Fibroblast of lung (primary cell): ENCODE measurements at regions not wholly inside any gene's neighbourhood (a gene's known extent, or its start where the extent isn't known, plus 50 kb on each side); places are given as distances from the start of the nearest gene placed in this dataset.
"Not testable (repeated sequence)": the region's sequence is repeated elsewhere in the genome, so short reads cannot be mapped to it uniquely, and the experiment has no call there.

ENCODE experiments used
- DNase-seq, 2 donors: peaks; one replicate each; pipeline versions ENCODE4 v3.0.0 to v3.0.0-alpha.2; 2010; ENCODE audit warnings: low read depth in 2 of 2
- H2AFZ ChIP-seq: 2 replicates; pipeline ENCODE4 v1.5.1; 2012; ENCODE audit warnings: low read length, control low read depth, inconsistent platforms
- H3K27ac ChIP-seq: 2 replicates; pipeline ENCODE4 v1.5.1; 2011; ENCODE audit warnings: low read length, control low read depth; ENCODE audit not compliant: insufficient read depth
- H3K27me3 ChIP-seq: 2 replicates; pipeline ENCODE4 v1.5.1; 2011; ENCODE audit warnings: mild to moderate bottlenecking, low read length; ENCODE audit not compliant: control insufficient read depth, insufficient read depth
- H3K36me3 ChIP-seq: 2 replicates; pipeline ENCODE4 v1.5.1; 2011; ENCODE audit warnings: low read length; ENCODE audit not compliant: control insufficient read depth, insufficient read depth
- H3K4me1 ChIP-seq: 2 replicates; pipeline ENCODE4 v1.5.1; 2011; ENCODE audit warnings: low read length; ENCODE audit not compliant: control insufficient read depth, insufficient read depth; ENCODE audit errors: extremely low read depth
- H3K4me2 ChIP-seq: 2 replicates; pipeline ENCODE4 v1.5.1; 2011; ENCODE audit warnings: low read length, control low read depth; ENCODE audit not compliant: insufficient read depth; ENCODE audit errors: extremely low read depth
- H3K4me3 ChIP-seq, 4 experiments: fragments of 200-600 bp in 1 of 4; sonication (generic) in 1 of 4; replicated peaks in 1 of 4; 2 replicates each; pipeline ENCODE4 v1.5.1; 2011 to 2016; ENCODE audit warnings: low read length in 4 of 4, low read depth in 3 of 4, mild to moderate bottlenecking in 3 of 4, control low read depth in 2 of 4, inconsistent platforms in 1 of 4, mixed read lengths in 1 of 4; ENCODE audit not compliant: insufficient read depth in 1 of 4; ENCODE audit errors: control extremely low read depth in 1 of 4
- H3K79me2 ChIP-seq: 2 replicates; pipeline ENCODE4 v1.5.1; 2012; ENCODE audit warnings: mild to moderate bottlenecking, low read length, inconsistent platforms; ENCODE audit not compliant: control insufficient read depth, insufficient read depth
- H3K9ac ChIP-seq: 2 replicates; pipeline ENCODE4 v1.5.1; 2011; ENCODE audit warnings: mild to moderate bottlenecking, low read length, control low read depth; ENCODE audit not compliant: insufficient read depth
- H3K9me3 ChIP-seq: 2 replicates; pipeline ENCODE4 v1.5.1; 2012; ENCODE audit warnings: low read depth, low read length; ENCODE audit not compliant: control insufficient read depth, insufficient read depth
- H4K20me1 ChIP-seq: 2 replicates; pipeline ENCODE4 v1.5.1; 2011; ENCODE audit warnings: low read length; ENCODE audit not compliant: control insufficient read depth, insufficient read depth; ENCODE audit errors: extremely low read depth
- CTCF ChIP-seq, 2 donors: IDR thresholded peaks in 1 of 2; conservative IDR thresholded peaks in 1 of 2; 1 replicate in 1 of 2; 2 replicates in 1 of 2; pipeline ENCODE4 v1.5.1; 2011 to 2012; ENCODE audit warnings: low read length in 2 of 2, control low read depth in 1 of 2, inconsistent platforms in 1 of 2, low read depth in 1 of 2, mild to moderate bottlenecking in 1 of 2
- EZH2 ChIP-seq: IDR thresholded peaks from 2 replicates; pipeline ENCODE4 v1.5.1; 2012; ENCODE audit warnings: low read length, control low read depth, mild to moderate bottlenecking; ENCODE audit errors: missing control alignments

- no peak overlapping the region for H2AFZ ChIP-seq
- no peak overlapping the region for H3K27ac ChIP-seq
- no peaks in the 10 kb centered on the region for H3K9me3 ChIP-seq
- no peak for DNase-seq
- no peaks in the 10 kb centered on the region for H3K27me3 ChIP-seq
- no peaks in the 10 kb centered on the region for H3K4me1 ChIP-seq
- TF ChIP-seq CTCF (conservative IDR thresholded peaks at IDR 0.05 in 1 of 2, IDR thresholded peaks at IDR 0.05 in 1 of 2; ENCODE audit: low read depth in 1 of 2, low read length in 2 of 2): no peak
- no peak for TF ChIP-seq EZH2
- no peaks in the 10 kb centered on the region for H3K79me2 ChIP-seq
- H3K4me3 ChIP-seq: no peak overlapping the region
- H3K36me3 ChIP-seq: no peaks in the 10 kb centered on the region
- H4K20me1 ChIP-seq: no peaks in the 10 kb centered on the region
- H3K4me2 ChIP-seq: no peak overlapping the region
- H3K9ac ChIP-seq: no peak overlapping the region
These were observed 263.3 kb upstream of the IL12B start for GRCh38 chr5:159593518-159594073.

GRCh38 chr5:159595561-159595960 lies 265.3 kb upstream of the IL12B start:
- not testable (repeated sequence) for H3K27me3 ChIP-seq, H2AFZ ChIP-seq, DNase-seq

GRCh38 chr5:159601216-159601615 lies 270.9 kb upstream of the IL12B start:
- H4K20me1 ChIP-seq: no peaks in the 10 kb centered on the region
- H3K4me2 ChIP-seq: no peak overlapping the region
- no peak overlapping the region for H3K9ac ChIP-seq
- H3K4me3 ChIP-seq: no peak overlapping the region
- no peak for TF ChIP-seq CTCF (conservative IDR thresholded peaks at IDR 0.05 in 1 of 2, IDR thresholded peaks at IDR 0.05 in 1 of 2; ENCODE audit: low read depth in 1 of 2, low read length in 2 of 2)
- no peak for TF ChIP-seq EZH2
- peak in 1 of 2 donors; percentile 64 for DNase-seq
- H2AFZ ChIP-seq: no peak overlapping the region
- H3K79me2 ChIP-seq: no peaks in the 10 kb centered on the region
- H3K9me3 ChIP-seq: no peaks in the 10 kb centered on the region
- H3K36me3 ChIP-seq: no peaks in the 10 kb centered on the region
- H3K27me3 ChIP-seq: no peaks in the 10 kb centered on the region
- no peak overlapping the region for H3K27ac ChIP-seq
- no peaks in the 10 kb centered on the region for H3K4me1 ChIP-seq

More at GRCh38 chr5:159595561-159595960, 265.3 kb upstream of the IL12B start:
- not testable (repeated sequence) for H3K4me2 ChIP-seq, H3K9ac ChIP-seq, H3K4me3 ChIP-seq, H4K20me1 ChIP-seq, H3K79me2 ChIP-seq, H3K9me3 ChIP-seq, H3K4me1 ChIP-seq, H3K27ac ChIP-seq, H3K36me3 ChIP-seq
